DOHH2 (cell line): ENCODE measurements at regions not wholly inside any gene's neighbourhood (a gene's known extent, or its start where the extent isn't known, plus 50 kb on each side); places are given as distances from the start of the nearest gene placed in this dataset.

Experiments used
- H3F3A ChIP-seq: fragments of 200-600 bp; sonication (generic), shearing (Covaris generic); 2 replicates; pipeline ENCODE4 v1.6.0; 2016; ENCODE audit warnings: antibody characterized with exemption, mild to moderate bottlenecking; ENCODE audit not compliant: control insufficient read depth, insufficient read depth
- H3K27ac ChIP-seq: fragments of 200-600 bp; sonication (generic); 2 replicates; pipeline ENCODE4 v1.5.1; 2014; ENCODE audit warnings: low read depth, mild to moderate bottlenecking, low read length, moderate library complexity
- H3K27me3 ChIP-seq: fragments of 200-600 bp; sonication (generic); 2 replicates; pipeline ENCODE4 v1.6.1; 2014; ENCODE audit warnings: mild to moderate bottlenecking, low read length, mixed read lengths; ENCODE audit not compliant: control insufficient read depth
- H3K36me3 ChIP-seq: fragments of 200-600 bp; sonication (generic); 2 replicates; pipeline ENCODE4 v1.6.1; 2014; ENCODE audit warnings: mild to moderate bottlenecking, low read length, moderate library complexity, mixed read lengths; ENCODE audit not compliant: control insufficient read depth
- H3K4me1 ChIP-seq: fragments of 200-600 bp; sonication (generic); 2 replicates; pipeline ENCODE4 v1.6.1; 2014; ENCODE audit warnings: mild to moderate bottlenecking, low read length, mixed read lengths; ENCODE audit not compliant: control insufficient read depth
- H3K4me2 ChIP-seq: fragments of 200-600 bp; sonication (generic); 2 replicates; pipeline ENCODE4 v1.6.0; 2014; ENCODE audit warnings: mild to moderate bottlenecking, low read length, moderate library complexity
- H3K4me3 ChIP-seq: fragments of 200-600 bp; sonication (generic); 2 replicates; pipeline ENCODE4 v1.5.1; 2014; ENCODE audit warnings: mild to moderate bottlenecking, low read length, mixed read lengths
- H3K79me2 ChIP-seq: fragments of 200-600 bp; sonication (generic); 2 replicates; pipeline ENCODE4 v1.6.1; 2014; ENCODE audit warnings: mild to moderate bottlenecking, low read length, mixed read lengths; ENCODE audit not compliant: control insufficient read depth
- H3K9me2 ChIP-seq: fragments of 200-600 bp; sonication (generic); replicated peaks from 2 replicates; pipeline ENCODE4 v1.6.1; 2014; ENCODE audit warnings: mild to moderate bottlenecking, low read length, mixed read lengths; ENCODE audit not compliant: control insufficient read depth
- H3K9me3 ChIP-seq: fragments of 200-600 bp; sonication (generic); 2 replicates; pipeline ENCODE4 v1.6.1; 2014; ENCODE audit warnings: antibody characterized with exemption, low read length, mixed read lengths; ENCODE audit not compliant: control insufficient read depth, insufficient read depth
- H4K20me1 ChIP-seq: fragments of 200-600 bp; sonication (generic); 2 replicates; pipeline ENCODE4 v1.6.0; 2014; ENCODE audit warnings: low read depth, mild to moderate bottlenecking, antibody characterized with exemption, low read length, moderate library complexity; ENCODE audit not compliant: control insufficient read depth, insufficient read depth
- EZH2phosphoT487 ChIP-seq: fragments of 200-600 bp; sonication (generic); IDR thresholded peaks from 2 replicates; pipeline ENCODE4 v1.6.1; 2017; ENCODE audit warnings: borderline replicate concordance, mild to moderate bottlenecking, antibody characterized with exemption, low read length, moderate library complexity, mixed read lengths
- TF ChIP-seq, protein P1 (sequence below): fragments of 200-600 bp; sonication (generic); IDR thresholded peaks from one replicate; pipeline ENCODE4 v1.5.1; 2014; ENCODE audit warnings: antibody characterized with exemption, mild to moderate bottlenecking, low read depth, low read length; ENCODE audit not compliant: poor library complexity, severe bottlenecking

DNA sequence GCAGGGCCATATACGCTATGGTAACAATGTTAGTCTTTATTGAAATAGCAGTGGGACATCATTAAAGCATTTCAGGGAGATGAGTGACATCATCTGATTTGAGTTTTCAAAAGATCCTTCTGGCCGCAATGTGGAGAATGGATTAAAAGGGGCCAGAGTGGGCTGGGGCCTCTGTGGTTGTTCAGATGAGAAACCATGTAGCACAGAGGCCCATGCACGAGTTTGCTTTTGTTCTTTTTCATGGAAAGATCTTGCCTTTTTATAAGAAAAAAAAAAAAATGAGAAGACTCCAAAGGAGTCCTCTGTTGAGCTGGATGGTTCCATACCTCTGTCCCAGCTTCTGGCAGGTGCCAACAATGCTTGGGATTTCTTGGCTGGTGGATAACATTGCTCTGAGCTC lies 173.5 kb upstream of the SPRY4 start:
- no peaks in the 10 kb centered on the region for H3K4me1 ChIP-seq

DNA sequence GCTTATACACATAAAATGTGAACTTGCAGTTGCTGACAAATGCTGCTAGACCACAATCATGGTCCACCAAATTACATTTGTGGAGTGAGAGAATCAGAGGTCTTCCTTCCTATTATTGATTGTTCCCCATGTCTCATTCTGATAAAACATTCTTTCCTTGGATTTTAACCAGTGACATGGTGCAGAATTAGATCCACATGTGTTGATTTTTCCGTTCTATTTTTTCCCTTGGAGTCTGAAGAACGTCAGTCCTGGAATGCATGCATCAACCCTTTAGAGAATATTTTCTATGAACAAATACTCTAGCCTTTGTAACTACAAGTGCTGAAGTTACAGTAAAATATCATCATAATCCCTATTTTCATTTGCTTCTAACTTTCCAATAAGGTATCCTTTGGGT lies 170.7 kb upstream of the SPRY4 start:
- H3K36me3 ChIP-seq: no peaks in the 10 kb centered on the region
- no peaks in the 10 kb centered on the region for H3F3A ChIP-seq
- no peak overlapping the region for H3K4me2 ChIP-seq
- H3K27me3 ChIP-seq: no peaks in the 10 kb centered on the region
- TF ChIP-seq EZH2phosphoT487: no peak
- TF ChIP-seq, protein P1, sequence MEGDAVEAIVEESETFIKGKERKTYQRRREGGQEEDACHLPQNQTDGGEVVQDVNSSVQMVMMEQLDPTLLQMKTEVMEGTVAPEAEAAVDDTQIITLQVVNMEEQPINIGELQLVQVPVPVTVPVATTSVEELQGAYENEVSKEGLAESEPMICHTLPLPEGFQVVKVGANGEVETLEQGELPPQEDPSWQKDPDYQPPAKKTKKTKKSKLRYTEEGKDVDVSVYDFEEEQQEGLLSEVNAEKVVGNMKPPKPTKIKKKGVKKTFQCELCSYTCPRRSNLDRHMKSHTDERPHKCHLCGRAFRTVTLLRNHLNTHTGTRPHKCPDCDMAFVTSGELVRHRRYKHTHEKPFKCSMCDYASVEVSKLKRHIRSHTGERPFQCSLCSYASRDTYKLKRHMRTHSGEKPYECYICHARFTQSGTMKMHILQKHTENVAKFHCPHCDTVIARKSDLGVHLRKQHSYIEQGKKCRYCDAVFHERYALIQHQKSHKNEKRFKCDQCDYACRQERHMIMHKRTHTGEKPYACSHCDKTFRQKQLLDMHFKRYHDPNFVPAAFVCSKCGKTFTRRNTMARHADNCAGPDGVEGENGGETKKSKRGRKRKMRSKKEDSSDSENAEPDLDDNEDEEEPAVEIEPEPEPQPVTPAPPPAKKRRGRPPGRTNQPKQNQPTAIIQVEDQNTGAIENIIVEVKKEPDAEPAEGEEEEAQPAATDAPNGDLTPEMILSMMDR: no peak
- H3K9me3 ChIP-seq: no peaks in the 10 kb centered on the region
- H3K79me2 ChIP-seq: no peaks in the 10 kb centered on the region
- H3K27ac ChIP-seq: no peak overlapping the region
- H4K20me1 ChIP-seq: no peaks in the 10 kb centered on the region
- H3K4me3 ChIP-seq: no peak overlapping the region
- H3K4me1 ChIP-seq: no peaks in the 10 kb centered on the region
- H3K9me2 ChIP-seq: no peaks in the 10 kb centered on the region

More for the DNA sequence above, 173.5 kb upstream of the SPRY4 start:
- Histone ChIP-seq H4K20me1 (no peaks in the 10 kb centered on the region), H3K27me3 (no peaks in the 10 kb centered on the region), H3K4me2 (no peak overlapping the region), H3K79me2 (no peaks in the 10 kb centered on the region), H3K27ac (no peak overlapping the region), H3K36me3 (no peaks in the 10 kb centered on the region), H3K4me3 (no peak overlapping the region), H3K9me2 (no peaks in the 10 kb centered on the region), H3K9me3 (no peaks in the 10 kb centered on the region), H3F3A (no peaks in the 10 kb centered on the region)
- TF ChIP-seq, protein P1: no peak
- no peak for TF ChIP-seq EZH2phosphoT487

DNA sequence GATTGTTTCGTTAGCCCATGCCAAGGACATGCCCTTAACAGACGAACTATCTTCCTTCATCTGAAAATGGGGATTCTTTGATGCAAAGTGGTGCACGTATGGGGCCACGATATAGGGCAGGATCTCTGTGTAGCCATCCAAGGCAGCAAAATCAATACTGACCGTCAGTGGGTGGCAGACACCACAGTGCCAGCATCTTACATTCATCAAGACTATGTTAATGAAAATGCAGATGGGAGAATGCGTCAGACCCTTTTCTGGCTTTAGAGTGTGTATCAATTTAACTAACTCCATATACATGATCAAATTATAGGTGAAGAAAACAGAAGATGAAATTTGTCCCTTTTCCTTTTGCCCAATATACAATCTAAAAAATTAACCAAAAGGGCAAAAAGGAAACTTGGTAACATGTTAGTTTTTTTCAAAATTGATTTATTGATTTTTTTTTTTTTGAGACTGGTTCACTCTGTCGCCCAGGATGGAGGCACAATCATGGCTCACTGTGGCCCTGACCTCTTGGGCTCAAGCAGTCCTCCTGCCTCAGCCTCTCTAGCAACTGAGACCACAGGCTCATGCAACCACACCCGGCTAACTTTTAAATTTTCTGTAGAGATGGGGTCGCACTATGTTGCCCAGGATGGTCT lies 169.2 kb upstream of the SPRY4 start:
- TF ChIP-seq EZH2phosphoT487: no peak
- TF ChIP-seq, protein P1: no peak

More for the DNA sequence above, 169.2 kb upstream of the SPRY4 start:
- Histone ChIP-seq H3K4me1 (no peaks in the 10 kb centered on the region), H3K79me2 (no peaks in the 10 kb centered on the region), H3K36me3 (no peaks in the 10 kb centered on the region), H3K27me3 (no peaks in the 10 kb centered on the region), H3K4me2 (no peak overlapping the region), H3K9me3 (no peaks in the 10 kb centered on the region), H3K27ac (no peak overlapping the region), H4K20me1 (no peaks in the 10 kb centered on the region), H3F3A (no peaks in the 10 kb centered on the region), H3K9me2 (no peaks in the 10 kb centered on the region), H3K4me3 (no peak overlapping the region)
